ENCODE measurements at regions not wholly inside any gene's neighbourhood (a gene's known extent, or its start where the extent isn't known, plus 50 kb on each side); places are given as distances from the start of the nearest gene placed in this dataset.

GRCh38 chr3:54069961-54070360 is 52.4 kb upstream of the CACNA2D3 start:
- TF ChIP-seq CTCF (IDR thresholded peaks at IDR 0.05 in 2 of 3, conservative IDR thresholded peaks at IDR 0.05 in 1 of 3; ENCODE audit: borderline replicate concordance in 1 of 3, insufficient read depth in 1 of 3, low read depth in 2 of 3, low read length in 2 of 3) = no peak
- no peak for TF ChIP-seq POLR2A (IDR thresholded peaks at IDR 0.05; ENCODE audit: borderline replicate concordance, extremely low read depth, insufficient read depth, insufficient read length)
- TF ChIP-seq POLR2AphosphoS5 (IDR thresholded peaks at IDR 0.05; ENCODE audit: low read depth, low read length) = no peak
